GM13976 (cell line): ENCODE measurements at regions not wholly inside any gene's neighbourhood (a gene's known extent, or its start where the extent isn't known, plus 50 kb on each side); places are given as distances from the start of the nearest gene placed in this dataset.
"Not testable (repeated sequence)": the region's sequence is repeated elsewhere in the genome, so short reads cannot be mapped to it uniquely, and the experiment has no call there.

Experiments used
- DNase-seq: peaks from one replicate; pipeline ENCODE4 v3.0.0; 2012; ENCODE audit warnings: low spot score
- in situ Hi-C: fragments of 300-500 bp; cut with MboI; formaldehyde crosslinking; loops from one replicate; pipeline ENCODE4 v1.12.0; 2022; ENCODE audit warnings: low sequenced_read_pairs, mixed read lengths, inconsistent platforms; ENCODE audit not compliant: unreplicated experiment
- TF ChIP-seq, protein P1 (sequence below): IDR thresholded peaks from 2 replicates; pipeline ENCODE4 v1.5.1; 2012; ENCODE audit warnings: borderline replicate concordance, mild to moderate bottlenecking; ENCODE audit not compliant: insufficient read depth; ENCODE audit errors: extremely low read depth, missing control alignments, control extremely low read depth

DNA sequence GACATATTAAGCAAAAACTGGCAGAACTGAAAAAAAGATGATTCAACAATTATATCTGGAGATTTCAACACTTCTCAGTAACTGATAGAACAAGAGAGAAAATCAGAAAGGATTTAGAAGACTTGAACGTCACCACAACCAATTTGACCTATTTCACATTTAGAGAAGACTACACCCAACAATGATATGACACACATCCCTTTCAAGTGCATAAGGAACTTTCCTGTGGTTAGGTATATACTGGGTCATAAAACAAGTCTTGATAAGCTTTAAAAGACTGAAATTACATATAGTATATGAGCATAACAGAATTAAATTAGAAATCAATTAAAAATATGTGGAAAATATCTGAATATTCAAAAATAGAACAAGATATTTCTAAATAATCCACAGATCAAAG, 201.2 kb upstream of the HAND2 start:
- TF ChIP-seq, protein P1, sequence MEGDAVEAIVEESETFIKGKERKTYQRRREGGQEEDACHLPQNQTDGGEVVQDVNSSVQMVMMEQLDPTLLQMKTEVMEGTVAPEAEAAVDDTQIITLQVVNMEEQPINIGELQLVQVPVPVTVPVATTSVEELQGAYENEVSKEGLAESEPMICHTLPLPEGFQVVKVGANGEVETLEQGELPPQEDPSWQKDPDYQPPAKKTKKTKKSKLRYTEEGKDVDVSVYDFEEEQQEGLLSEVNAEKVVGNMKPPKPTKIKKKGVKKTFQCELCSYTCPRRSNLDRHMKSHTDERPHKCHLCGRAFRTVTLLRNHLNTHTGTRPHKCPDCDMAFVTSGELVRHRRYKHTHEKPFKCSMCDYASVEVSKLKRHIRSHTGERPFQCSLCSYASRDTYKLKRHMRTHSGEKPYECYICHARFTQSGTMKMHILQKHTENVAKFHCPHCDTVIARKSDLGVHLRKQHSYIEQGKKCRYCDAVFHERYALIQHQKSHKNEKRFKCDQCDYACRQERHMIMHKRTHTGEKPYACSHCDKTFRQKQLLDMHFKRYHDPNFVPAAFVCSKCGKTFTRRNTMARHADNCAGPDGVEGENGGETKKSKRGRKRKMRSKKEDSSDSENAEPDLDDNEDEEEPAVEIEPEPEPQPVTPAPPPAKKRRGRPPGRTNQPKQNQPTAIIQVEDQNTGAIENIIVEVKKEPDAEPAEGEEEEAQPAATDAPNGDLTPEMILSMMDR, result no peak
- in situ Hi-C loops, result no loop called here
- DNase-seq, result no peak

- in situ Hi-C loops, result no loop called here
- TF ChIP-seq, protein P1, result no peak
- no peak for DNase-seq
These were observed 192.0 kb upstream of the HAND2 start for GRCh38 chr4:173722075-173722474.

GRCh38 chr4:173718504-173718903, 188.5 kb upstream of the HAND2 start:
- DNase-seq, in situ Hi-C loops: not testable (repeated sequence)

DNA sequence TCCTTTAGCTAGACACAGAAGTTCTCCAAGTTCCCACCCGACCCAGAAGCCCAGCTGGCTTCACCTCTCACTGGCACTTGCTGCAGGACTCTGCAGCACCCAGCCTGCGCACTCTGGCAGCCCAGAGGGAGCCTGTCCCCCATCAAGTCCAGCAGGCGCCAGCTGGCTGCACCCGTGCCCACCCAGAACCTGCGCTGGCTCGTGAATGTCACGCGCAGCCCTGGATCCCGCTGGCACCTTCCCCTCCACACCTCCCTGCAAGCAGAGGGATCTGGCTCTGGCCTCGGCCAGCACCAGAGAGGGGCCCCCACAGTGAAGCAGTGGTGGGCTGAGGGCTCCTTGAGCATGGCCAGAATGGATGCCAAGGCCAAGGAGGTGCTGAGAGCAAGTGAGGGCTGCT, 187.6 kb upstream of the HAND2 start:
- in situ Hi-C loops, result no loop called here
- no peak for DNase-seq
- TF ChIP-seq, protein P1, result no peak

DNA sequence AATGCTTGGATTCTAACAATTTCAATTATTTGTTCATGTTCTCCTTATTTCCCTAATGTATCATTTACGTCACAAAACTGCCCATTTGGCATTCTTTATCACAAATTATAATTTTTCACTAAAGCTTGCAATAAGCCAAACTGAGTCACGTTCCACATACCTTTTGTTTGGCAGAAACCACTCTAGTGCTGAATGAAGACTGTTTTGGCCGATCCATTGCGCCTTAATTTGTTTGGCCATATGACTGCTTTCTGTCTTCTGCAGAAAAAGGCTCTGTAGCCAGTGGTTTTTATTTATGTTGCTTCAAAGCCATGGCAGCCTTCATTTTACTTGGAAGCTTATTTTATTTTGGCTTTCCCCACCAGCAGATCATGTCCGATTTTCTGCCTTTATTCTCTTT, 184.4 kb upstream of the HAND2 start:
- DNase-seq, result no peak
- in situ Hi-C loops, result no loop called here
- TF ChIP-seq, protein P1, result no peak

- TF ChIP-seq, protein P1, result no peak
- no peak for DNase-seq
- in situ Hi-C loops, result no loop called here
These were observed 183.0 kb upstream of the HAND2 start for GRCh38 chr4:173713026-173713425.

- TF ChIP-seq, protein P1, result no peak
- in situ Hi-C loops, result no loop called here
- no peak for DNase-seq
These were observed 177.8 kb upstream of the HAND2 start for GRCh38 chr4:173707658-173708419.
